ENCODE measurements at regions not wholly inside any gene's neighbourhood (a gene's known extent, or its start where the extent isn't known, plus 50 kb on each side); places are given as distances from the start of the nearest gene placed in this dataset.

GRCh38 chr9:12085399-12085798 is 607.8 kb upstream of the TYRP1 start:
- H3K27me3 ChIP-seq, result no peaks in the 10 kb centered on the region
- TF ChIP-seq POLR2A (IDR thresholded peaks at IDR 0.05), result no peak
- H3K4me3 ChIP-seq, result no peak overlapping the region
- intact Hi-C loops (cut with DNase I), result no loop called here
- no peaks in the 10 kb centered on the region for H3K4me1 ChIP-seq
- H3K9me3 ChIP-seq, result no peaks in the 10 kb centered on the region
- DNase-seq (no peak), ATAC-seq (no peak)
- H3K27ac ChIP-seq, result no peak overlapping the region
- H3K36me3 ChIP-seq (replicated peaks in 1 of 2; ENCODE audit: insufficient read depth in 1 of 2, low read depth in 2 of 2), result no peaks in the 10 kb centered on the region

GRCh38 chr9:12091865-12092527 is 601.2 kb upstream of the TYRP1 start:
- 59 to 81% methylated on average over 5 to 6 of the region's 6 CpGs for WGBS, 2 donors
- TF ChIP-seq CTCF (IDR thresholded peaks at IDR 0.05) (no peak), POLR2A (IDR thresholded peaks at IDR 0.05) (no peak)
- Histone ChIP-seq H3K9me3 (no peaks in the 10 kb centered on the region), H3K4me3 (no peak overlapping the region), H3K27ac (no peak overlapping the region), H3K27me3 (no peaks in the 10 kb centered on the region), H3K36me3 (replicated peaks in 1 of 2; ENCODE audit: insufficient read depth in 1 of 2, low read depth in 2 of 2) (no peaks in the 10 kb centered on the region), H3K4me1 (no peaks in the 10 kb centered on the region)
- ATAC-seq (no peak), DNase-seq (no peak)
- intact Hi-C loops (cut with DNase I), result no loop called here

GRCh38 chr9:12094046-12094445 is 599.1 kb upstream of the TYRP1 start:
- Histone ChIP-seq H3K9me3 (no peaks in the 10 kb centered on the region), H3K4me1 (no peaks in the 10 kb centered on the region), H3K36me3 (replicated peaks in 1 of 2; ENCODE audit: insufficient read depth in 1 of 2, low read depth in 2 of 2) (no peaks in the 10 kb centered on the region), H3K27ac (no peak overlapping the region), H3K27me3 (no peaks in the 10 kb centered on the region), H3K4me3 (no peak overlapping the region)
- DNase-seq, result no peak
- intact Hi-C loops (cut with DNase I), result no loop called here
- no peak for ATAC-seq
- TF ChIP-seq CTCF (IDR thresholded peaks at IDR 0.05) (no peak), POLR2A (IDR thresholded peaks at IDR 0.05) (no peak)
- WGBS, 2 donors, result 32 to 43% methylated on average over 1 of the region's 1 CpG

GRCh38 chr9:12095931-12096330 is 597.3 kb upstream of the TYRP1 start:
- intact Hi-C loops (cut with DNase I), result no loop called here
- no peaks in the 10 kb centered on the region for H3K36me3 ChIP-seq (replicated peaks in 1 of 2; ENCODE audit: insufficient read depth in 1 of 2, low read depth in 2 of 2)
- H3K4me1 ChIP-seq, result no peaks in the 10 kb centered on the region
- no peak for DNase-seq
- WGBS, 2 donors, result 62 to 70% methylated on average over 4 of the region's 4 CpGs
- H3K4me3 ChIP-seq, result no peak overlapping the region
- H3K27ac ChIP-seq, result no peak overlapping the region
- H3K27me3 ChIP-seq, result no peaks in the 10 kb centered on the region
- no peak for TF ChIP-seq POLR2A (IDR thresholded peaks at IDR 0.05)
- no peak for TF ChIP-seq CTCF (IDR thresholded peaks at IDR 0.05)
- ATAC-seq, result no peak
- H3K9me3 ChIP-seq, result no peaks in the 10 kb centered on the region

GRCh38 chr9:12133416-12133815 is 559.8 kb upstream of the TYRP1 start:
- no peak overlapping the region for H3K4me3 ChIP-seq
- H3K4me1 ChIP-seq, result no peaks in the 10 kb centered on the region
- no peak overlapping the region for H3K27ac ChIP-seq
- intact Hi-C loops (cut with DNase I), result no loop called here
- WGBS, 2 donors, result 49 to 55% methylated on average over 2 of the region's 2 CpGs
- ATAC-seq (no peak), DNase-seq (no peak)
- no peak for TF ChIP-seq CTCF (IDR thresholded peaks at IDR 0.05)
- TF ChIP-seq POLR2A (IDR thresholded peaks at IDR 0.05), result no peak
- H3K9me3 ChIP-seq, result no peaks in the 10 kb centered on the region
- no peaks in the 10 kb centered on the region for H3K36me3 ChIP-seq (replicated peaks in 1 of 2; ENCODE audit: insufficient read depth in 1 of 2, low read depth in 2 of 2)
- no peaks in the 10 kb centered on the region for H3K27me3 ChIP-seq

All from body of pancreas (tissue), 4 donors.